PFSK-1 (cell line): ENCODE measurements at regions not wholly inside any gene's neighbourhood (a gene's known extent, or its start where the extent isn't known, plus 50 kb on each side); places are given as distances from the start of the nearest gene placed in this dataset.

ENCODE experiments used
- FOXP2 ChIP-seq: optimal IDR thresholded peaks from 2 replicates; pipeline ENCODE3; 2011; ENCODE audit warnings: borderline replicate concordance, control low read depth, inconsistent platforms; ENCODE audit not compliant: insufficient read depth; ENCODE audit errors: extremely low read length, extremely low read depth
- POLR2AphosphoS5 ChIP-seq: IDR thresholded peaks from 2 replicates; pipeline ENCODE4 v1.6.1; 2012; ENCODE audit warnings: low read depth, mild to moderate bottlenecking, control low read depth, low read length, moderate library complexity
- REST ChIP-seq, 2 experiments: IDR thresholded peaks; 2 replicates each; pipeline versions ENCODE4 v1.6.1 to v1.8.0; 2011 to 2012; ENCODE audit warnings: low read depth in 2 of 2, low read length in 2 of 2, control low read depth in 1 of 2, inconsistent platforms in 1 of 2, mild to moderate bottlenecking in 1 of 2, moderate library complexity in 1 of 2; ENCODE audit not compliant: insufficient read depth in 1 of 2
- SIN3A ChIP-seq: IDR thresholded peaks from 2 replicates; pipeline ENCODE4 v1.6.1; 2012; ENCODE audit warnings: mild to moderate bottlenecking, low read length, moderate library complexity, borderline replicate concordance; ENCODE audit not compliant: insufficient read depth
- TAF1 ChIP-seq: IDR thresholded peaks from 2 replicates; pipeline ENCODE4 v1.6.1; 2012; ENCODE audit warnings: low read length, control low read depth, borderline replicate concordance; ENCODE audit not compliant: insufficient read depth

DNA sequence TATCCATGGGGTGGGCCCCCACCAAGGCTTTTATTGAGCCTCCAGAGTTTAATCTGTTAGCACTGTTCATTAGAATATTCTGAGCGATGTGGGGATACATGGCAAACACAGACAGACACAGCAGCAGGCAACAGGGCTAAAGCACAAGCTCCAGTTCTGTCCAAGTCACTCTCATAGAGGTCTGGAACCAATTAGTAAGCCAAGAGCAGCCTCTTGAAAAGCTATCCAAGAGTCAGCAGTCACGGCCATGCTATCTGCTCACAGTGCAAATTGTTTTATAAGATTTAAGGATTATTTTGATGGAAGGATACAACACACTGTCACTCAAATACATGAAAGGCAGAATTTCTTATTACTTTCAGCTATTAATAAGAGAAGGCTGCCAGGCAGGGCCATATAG is 86.4 kb upstream of the DGKB start:
- TF ChIP-seq REST (IDR thresholded peaks at IDR 0.05; ENCODE audit: insufficient read depth in 1 of 2, low read depth in 2 of 2, low read length in 2 of 2) = no peak
- no peak for TF ChIP-seq TAF1
- TF ChIP-seq FOXP2 = no peak
- no peak for TF ChIP-seq POLR2AphosphoS5
- TF ChIP-seq SIN3A = no peak

GRCh38 chr7:14978687-14979086 is 76.1 kb upstream of the DGKB start:
- no peak for TF ChIP-seq TAF1
- no peak for TF ChIP-seq POLR2AphosphoS5
- TF ChIP-seq REST (IDR thresholded peaks at IDR 0.05; ENCODE audit: insufficient read depth in 1 of 2, low read depth in 2 of 2, low read length in 2 of 2) = no peak
- no peak for TF ChIP-seq FOXP2
- TF ChIP-seq SIN3A = no peak

- no peak for TF ChIP-seq POLR2AphosphoS5
- TF ChIP-seq FOXP2 = no peak
- no peak for TF ChIP-seq TAF1
- no peak for TF ChIP-seq REST (IDR thresholded peaks at IDR 0.05; ENCODE audit: insufficient read depth in 1 of 2, low read depth in 2 of 2, low read length in 2 of 2)
- TF ChIP-seq SIN3A = no peak
Observed at GRCh38 chr7:14974688-14975087, 72.1 kb upstream of the DGKB start.

DNA sequence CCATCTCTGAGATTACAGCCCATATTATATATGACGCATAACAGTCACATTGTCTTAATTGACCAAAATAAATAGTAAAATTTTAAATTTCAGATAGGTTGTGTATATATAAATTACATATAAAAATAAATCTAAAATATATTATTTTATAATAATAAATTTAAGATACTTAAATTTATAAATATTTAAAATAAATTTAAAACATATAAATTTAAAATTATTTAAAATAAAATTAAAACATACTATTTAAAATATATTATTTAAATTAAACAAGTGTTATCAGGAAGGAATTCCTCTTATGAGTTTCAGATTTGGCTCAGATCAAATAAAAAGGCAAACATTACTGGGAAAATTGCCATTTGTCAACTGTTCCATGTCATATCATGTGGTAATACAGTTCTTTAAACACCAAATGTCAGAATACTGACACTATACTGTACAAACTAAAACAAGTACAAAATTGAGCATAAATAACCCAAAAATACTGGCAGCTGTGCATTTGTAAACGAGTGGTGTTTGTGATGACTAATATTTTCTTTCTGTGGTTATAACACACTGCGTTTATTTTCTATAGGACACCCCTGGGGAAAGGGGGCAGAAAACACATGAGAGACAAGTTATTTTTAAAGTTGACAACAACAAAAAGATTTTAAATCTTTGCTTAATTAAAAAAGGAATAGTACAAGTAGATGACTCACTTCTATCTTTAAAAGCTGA is 71.3 kb upstream of the DGKB start:
- TF ChIP-seq FOXP2 = no peak
- no peak for TF ChIP-seq TAF1
- no peak for TF ChIP-seq POLR2AphosphoS5
- TF ChIP-seq SIN3A = no peak
- no peak for TF ChIP-seq REST (IDR thresholded peaks at IDR 0.05; ENCODE audit: insufficient read depth in 1 of 2, low read depth in 2 of 2, low read length in 2 of 2)
